ENCODE measurements at regions not wholly inside any gene's neighbourhood (a gene's known extent, or its start where the extent isn't known, plus 50 kb on each side); places are given as distances from the start of the nearest gene placed in this dataset.

- Histone ChIP-seq H3F3A (ENCODE audit: insufficient read depth) (no peaks in the 10 kb centered on the region), H3K36me3 (ENCODE audit: low read depth) (no peaks in the 10 kb centered on the region), H3K79me2 (ENCODE audit: insufficient read depth) (no peaks in the 10 kb centered on the region), H3K4me3 (no peak overlapping the region), H3K4me1 (ENCODE audit: insufficient read depth) (no peaks in the 10 kb centered on the region), H3K9me3 (ENCODE audit: low read depth) (no peaks in the 10 kb centered on the region), H3K9me2 (ENCODE audit: insufficient read depth) (no peaks in the 10 kb centered on the region), H4K20me1 (ENCODE audit: insufficient read depth) (no peaks in the 10 kb centered on the region), H3K27me3 (replicated peaks; ENCODE audit: insufficient read depth) (no peaks in the 10 kb centered on the region), H3K27ac (no peak overlapping the region), H3K4me2 (ENCODE audit: unreplicated experiment) (no peak overlapping the region), H2AFZ (no peak overlapping the region), H3K9ac (no peak overlapping the region)
- no peak for TF ChIP-seq EZH2phosphoT487 (IDR thresholded peaks at IDR 0.05; ENCODE audit: insufficient read depth, low read depth)
- no peak for TF ChIP-seq EZH2 (IDR thresholded peaks at IDR 0.05; ENCODE audit: insufficient read depth, poor library complexity, severe bottlenecking)
- in situ Hi-C loops (cut with MboI) = no loop called here
- 77 to 84% methylated on average over 4 of the region's 4 CpGs for whole genome bisulfite sequencing, 2 experiments (ENCODE audit: low coverage in 1 of 2, low lambda C conversion rate in 2 of 2, missing lambda C conversion rate in 2 of 2)
- DNase-seq = no peak
Measured at GRCh38 chr18:34583895-34584294, 126.2 kb upstream of the DTNA start.

GRCh38 chr18:34590503-34590902, 119.6 kb upstream of the DTNA start:
- Histone ChIP-seq H3K36me3 (ENCODE audit: low read depth) (no peaks in the 10 kb centered on the region), H3K27me3 (replicated peaks; ENCODE audit: insufficient read depth) (no peaks in the 10 kb centered on the region), H3K79me2 (ENCODE audit: insufficient read depth) (no peaks in the 10 kb centered on the region), H3F3A (ENCODE audit: insufficient read depth) (peaks cover 14% of the 10 kb centered on the region; the same call in 1 of the 2 replicates), H3K9ac (no peak overlapping the region), H3K27ac (no peak overlapping the region), H2AFZ (no peak overlapping the region), H3K4me2 (ENCODE audit: unreplicated experiment) (no peak overlapping the region), H3K9me3 (ENCODE audit: low read depth) (no peaks in the 10 kb centered on the region), H3K4me3 (no peak overlapping the region), H4K20me1 (ENCODE audit: insufficient read depth) (no peaks in the 10 kb centered on the region), H3K4me1 (ENCODE audit: insufficient read depth) (peaks cover 11% of the 10 kb centered on the region), H3K9me2 (ENCODE audit: insufficient read depth) (no peaks in the 10 kb centered on the region)
- 5 to 7% methylated on average over 2 of the region's 2 CpGs for WGBS, 2 experiments (ENCODE audit: low coverage in 1 of 2, low lambda C conversion rate in 2 of 2, missing lambda C conversion rate in 2 of 2)
- in situ Hi-C loops (cut with MboI) = no loop called here
- TF ChIP-seq EZH2 (IDR thresholded peaks at IDR 0.05; ENCODE audit: insufficient read depth, poor library complexity, severe bottlenecking) = no peak
- TF ChIP-seq EZH2phosphoT487 (IDR thresholded peaks at IDR 0.05; ENCODE audit: insufficient read depth, low read depth) = no peak
- no peak for DNase-seq

- DNase-seq = no peak
- Histone ChIP-seq H3K4me2 (ENCODE audit: unreplicated experiment) (no peak overlapping the region), H3K27ac (no peak overlapping the region)
Measured at GRCh38 chr18:34591920-34592444, 118.1 kb upstream of the DTNA start.

DNA sequence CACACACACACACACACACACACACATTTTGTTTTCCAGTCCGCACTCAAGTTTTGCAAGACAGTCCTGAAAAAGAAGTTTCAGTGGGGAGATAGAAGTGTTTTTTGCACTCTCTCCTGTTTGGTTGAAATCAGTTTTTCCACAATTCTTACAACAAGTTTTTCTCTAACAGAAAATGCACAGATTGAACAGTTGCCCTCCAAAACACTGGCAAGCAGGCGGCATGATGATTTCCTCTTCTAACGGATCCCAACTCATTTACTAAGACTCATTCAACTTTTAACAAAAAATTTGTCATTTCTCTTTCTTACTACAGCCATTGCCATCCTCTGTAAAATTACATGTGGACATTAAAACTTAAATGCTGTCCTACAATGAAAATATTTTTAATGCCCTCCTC, 117.6 kb upstream of the DTNA start:
- Histone ChIP-seq H4K20me1 (ENCODE audit: insufficient read depth) (no peaks in the 10 kb centered on the region), H2AFZ (peak overlapping the region; percentile 87), H3K9me2 (ENCODE audit: insufficient read depth) (no peaks in the 10 kb centered on the region), H3K9me3 (ENCODE audit: low read depth) (no peaks in the 10 kb centered on the region), H3K27me3 (replicated peaks; ENCODE audit: insufficient read depth) (no peaks in the 10 kb centered on the region), H3K36me3 (ENCODE audit: low read depth) (no peaks in the 10 kb centered on the region), H3K4me3 (peak overlapping the region; percentile 74), H3F3A (ENCODE audit: insufficient read depth) (peaks cover 14% of the 10 kb centered on the region; the same call in 1 of the 2 replicates), H3K27ac (no peak overlapping the region), H3K4me1 (ENCODE audit: insufficient read depth) (peaks cover 11% of the 10 kb centered on the region), H3K9ac (peak overlapping the region; percentile 50; the same call in 1 of the 2 replicates), H3K4me2 (ENCODE audit: unreplicated experiment) (peak overlapping the region; percentile 87), H3K79me2 (ENCODE audit: insufficient read depth) (no peaks in the 10 kb centered on the region)
- TF ChIP-seq EZH2phosphoT487 (IDR thresholded peaks at IDR 0.05; ENCODE audit: insufficient read depth, low read depth) = no peak
- TF ChIP-seq EZH2 (IDR thresholded peaks at IDR 0.05; ENCODE audit: insufficient read depth, poor library complexity, severe bottlenecking) = no peak
- DNase-seq = no peak
- in situ Hi-C loops (cut with MboI) = no loop called here
- WGBS, 2 experiments (ENCODE audit: low coverage in 1 of 2, low lambda C conversion rate in 2 of 2, missing lambda C conversion rate in 2 of 2) = 63 to 66% methylated on average over 3 of the region's 3 CpGs

More at GRCh38 chr18:34591920-34592444, 118.1 kb upstream of the DTNA start:
- Histone ChIP-seq H3K4me1 (ENCODE audit: insufficient read depth) (peaks cover 11% of the 10 kb centered on the region), H3K79me2 (ENCODE audit: insufficient read depth) (no peaks in the 10 kb centered on the region), H3K36me3 (ENCODE audit: low read depth) (no peaks in the 10 kb centered on the region), H3F3A (ENCODE audit: insufficient read depth) (peaks cover 14% of the 10 kb centered on the region; the same call in 1 of the 2 replicates), H3K27me3 (replicated peaks; ENCODE audit: insufficient read depth) (no peaks in the 10 kb centered on the region), H3K9me2 (ENCODE audit: insufficient read depth) (no peaks in the 10 kb centered on the region), H3K9me3 (ENCODE audit: low read depth) (no peaks in the 10 kb centered on the region), H3K4me3 (no peak overlapping the region), H3K9ac (no peak overlapping the region), H2AFZ (no peak overlapping the region), H4K20me1 (ENCODE audit: insufficient read depth) (no peaks in the 10 kb centered on the region)
- in situ Hi-C loops (cut with MboI) = no loop called here
- WGBS, 2 experiments (ENCODE audit: low coverage in 1 of 2, low lambda C conversion rate in 2 of 2, missing lambda C conversion rate in 2 of 2) = 29 to 37% methylated on average over 2 of the region's 2 CpGs
- TF ChIP-seq EZH2phosphoT487 (IDR thresholded peaks at IDR 0.05; ENCODE audit: insufficient read depth, low read depth) (no peak), EZH2 (IDR thresholded peaks at IDR 0.05; ENCODE audit: insufficient read depth, poor library complexity, severe bottlenecking) (no peak)
